ENCODE measurements at regions not wholly inside any gene's neighbourhood (a gene's known extent, or its start where the extent isn't known, plus 50 kb on each side); places are given as distances from the start of the nearest gene placed in this dataset.
"Not testable (repeated sequence)": the region's sequence is repeated elsewhere in the genome, so short reads cannot be mapped to it uniquely, and the experiment has no call there.

GRCh38 chr5:145446875-145447274 is 388.3 kb downstream of the PRELID2 start:
- DNase-seq: not testable (repeated sequence)

- no peak for DNase-seq
Observed at GRCh38 chr5:145446412-145446811, 388.7 kb downstream of the PRELID2 start.

- no peak for DNase-seq
Observed at GRCh38 chr5:145445027-145445426, 390.1 kb downstream of the PRELID2 start.

GRCh38 chr5:145443964-145444363 is 391.2 kb downstream of the PRELID2 start:
- DNase-seq: no peak

- no peak for DNase-seq
Observed at GRCh38 chr5:145443366-145443765, 391.8 kb downstream of the PRELID2 start.

- not testable (repeated sequence) for DNase-seq
Observed at GRCh38 chr5:145442661-145443060, 392.5 kb downstream of the PRELID2 start.

GRCh38 chr5:145441228-145441627 is 393.9 kb downstream of the PRELID2 start:
- no peak for DNase-seq

- no peak for DNase-seq
Observed at GRCh38 chr5:145437627-145438026, 397.5 kb downstream of the PRELID2 start.

GRCh38 chr5:145433077-145433476 is 402.1 kb downstream of the PRELID2 start:
- no peak for DNase-seq

- no peak for DNase-seq
Observed at GRCh38 chr5:145429170-145429569, 406.0 kb downstream of the PRELID2 start.

- DNase-seq: no peak
Observed at GRCh38 chr5:145408048-145408341, 427.1 kb downstream of the PRELID2 start.

GRCh38 chr5:145407300-145408047 is 427.7 kb downstream of the PRELID2 start:
- DNase-seq: no peak

GRCh38 chr5:145403992-145404391 is 431.1 kb downstream of the PRELID2 start:
- DNase-seq: no peak

- no peak for DNase-seq
Observed at GRCh38 chr5:145396888-145397287, 438.3 kb downstream of the PRELID2 start.

- not testable (repeated sequence) for DNase-seq
Observed at GRCh38 chr5:145395151-145395550, 440.0 kb downstream of the PRELID2 start.

GRCh38 chr5:145393426-145393825 is 441.7 kb downstream of the PRELID2 start:
- no peak for DNase-seq

GRCh38 chr5:145389047-145389446 is 446.1 kb downstream of the PRELID2 start:
- DNase-seq: no peak

GRCh38 chr5:145385276-145385675 is 449.9 kb downstream of the PRELID2 start:
- no peak for DNase-seq

GRCh38 chr5:145378226-145378625 is 456.9 kb downstream of the PRELID2 start:
- DNase-seq: no peak

GRCh38 chr5:145375521-145375920 is 459.6 kb downstream of the PRELID2 start:
- DNase-seq: no peak

- no peak for DNase-seq
Observed at GRCh38 chr5:145365464-145365863, 469.7 kb downstream of the PRELID2 start.

GRCh38 chr5:145362266-145362665 is 472.9 kb downstream of the PRELID2 start:
- no peak for DNase-seq

- no peak for DNase-seq
Observed at GRCh38 chr5:145360936-145361335, 474.2 kb downstream of the PRELID2 start.

GRCh38 chr5:145350513-145350912 is 484.6 kb downstream of the PRELID2 start:
- no peak for DNase-seq

GRCh38 chr5:145347026-145347616 is 488.0 kb downstream of the PRELID2 start:
- DNase-seq: no peak

Data from NCI-H1436 (cell line).